ENCODE measurements at regions not wholly inside any gene's neighbourhood (a gene's known extent, or its start where the extent isn't known, plus 50 kb on each side); places are given as distances from the start of the nearest gene placed in this dataset.

- Histone ChIP-seq H3K36me3 (ENCODE audit: control insufficient read depth, insufficient read depth, low read length) (no peaks in the 10 kb centered on the region), H3K4me1 (ENCODE audit: control insufficient read depth, insufficient read depth, low read length) (no peaks in the 10 kb centered on the region), H3K27me3 (ENCODE audit: control insufficient read depth, insufficient read depth, low read length) (no peaks in the 10 kb centered on the region), H3K27ac (ENCODE audit: low read length) (no peak overlapping the region), H3K9me3 (replicated peaks; ENCODE audit: control insufficient read depth, low read depth, low read length) (no peaks in the 10 kb centered on the region), H3K4me3 (ENCODE audit: low read length) (no peak overlapping the region)
- DNase-seq = peak; percentile 8
Observed at GRCh38 chr14:43249116-43249515, 1258.0 kb downstream of the FSCB start.

GRCh38 chr14:43247877-43248276 is 1259.2 kb downstream of the FSCB start:
- Histone ChIP-seq H3K9me3 (replicated peaks; ENCODE audit: control insufficient read depth, low read depth, low read length) (no peaks in the 10 kb centered on the region), H3K4me1 (ENCODE audit: control insufficient read depth, insufficient read depth, low read length) (no peaks in the 10 kb centered on the region), H3K27ac (ENCODE audit: low read length) (no peak overlapping the region), H3K27me3 (ENCODE audit: control insufficient read depth, insufficient read depth, low read length) (no peaks in the 10 kb centered on the region), H3K4me3 (ENCODE audit: low read length) (no peak overlapping the region), H3K36me3 (ENCODE audit: control insufficient read depth, insufficient read depth, low read length) (no peaks in the 10 kb centered on the region)
- no CpG with 5 or more reads among the region's 1 CpG for WGBS (ENCODE audit: insufficient coverage)
- DNase-seq = no peak

GRCh38 chr14:43244142-43244625 is 1262.9 kb downstream of the FSCB start:
- H3K9me3 ChIP-seq (replicated peaks; ENCODE audit: control insufficient read depth, low read depth, low read length) = no peaks in the 10 kb centered on the region
- no peak for DNase-seq
- no peaks in the 10 kb centered on the region for H3K4me1 ChIP-seq (ENCODE audit: control insufficient read depth, insufficient read depth, low read length)
- no peak overlapping the region for H3K4me3 ChIP-seq (ENCODE audit: low read length)
- no peaks in the 10 kb centered on the region for H3K27me3 ChIP-seq (ENCODE audit: control insufficient read depth, insufficient read depth, low read length)
- no CpG with 5 or more reads among the region's 2 CpGs for WGBS (ENCODE audit: insufficient coverage)
- H3K27ac ChIP-seq (ENCODE audit: low read length) = no peak overlapping the region
- no peaks in the 10 kb centered on the region for H3K36me3 ChIP-seq (ENCODE audit: control insufficient read depth, insufficient read depth, low read length)

- Histone ChIP-seq H3K9me3 (replicated peaks; ENCODE audit: control insufficient read depth, low read depth, low read length) (no peaks in the 10 kb centered on the region), H3K27ac (ENCODE audit: low read length) (no peak overlapping the region), H3K4me3 (ENCODE audit: low read length) (no peak overlapping the region), H3K36me3 (ENCODE audit: control insufficient read depth, insufficient read depth, low read length) (no peaks in the 10 kb centered on the region), H3K27me3 (ENCODE audit: control insufficient read depth, insufficient read depth, low read length) (no peaks in the 10 kb centered on the region), H3K4me1 (ENCODE audit: control insufficient read depth, insufficient read depth, low read length) (no peaks in the 10 kb centered on the region)
- no peak for DNase-seq
- WGBS (ENCODE audit: insufficient coverage) = no CpG with 5 or more reads among the region's 1 CpG
Observed at GRCh38 chr14:43243168-43243567, 1263.9 kb downstream of the FSCB start.

- Histone ChIP-seq H3K4me3 (ENCODE audit: low read length) (no peak overlapping the region), H3K27ac (ENCODE audit: low read length) (no peak overlapping the region), H3K27me3 (ENCODE audit: control insufficient read depth, insufficient read depth, low read length) (no peaks in the 10 kb centered on the region), H3K9me3 (replicated peaks; ENCODE audit: control insufficient read depth, low read depth, low read length) (peaks cover 2% of the 10 kb centered on the region), H3K36me3 (ENCODE audit: control insufficient read depth, insufficient read depth, low read length) (no peaks in the 10 kb centered on the region), H3K4me1 (ENCODE audit: control insufficient read depth, insufficient read depth, low read length) (no peaks in the 10 kb centered on the region)
- no peak for DNase-seq
- no CpG with 5 or more reads among the region's 2 CpGs for WGBS (ENCODE audit: insufficient coverage)
Observed at GRCh38 chr14:43232261-43232660, 1274.8 kb downstream of the FSCB start.

- Histone ChIP-seq H3K4me3 (ENCODE audit: low read length) (no peak overlapping the region), H3K4me1 (ENCODE audit: control insufficient read depth, insufficient read depth, low read length) (no peaks in the 10 kb centered on the region), H3K27ac (ENCODE audit: low read length) (no peak overlapping the region), H3K9me3 (replicated peaks; ENCODE audit: control insufficient read depth, low read depth, low read length) (peaks cover 2% of the 10 kb centered on the region), H3K27me3 (ENCODE audit: control insufficient read depth, insufficient read depth, low read length) (no peaks in the 10 kb centered on the region), H3K36me3 (ENCODE audit: control insufficient read depth, insufficient read depth, low read length) (no peaks in the 10 kb centered on the region)
- no peak for DNase-seq
- no CpG with 5 or more reads among the region's 2 CpGs for WGBS (ENCODE audit: insufficient coverage)
Observed at GRCh38 chr14:43215524-43215923, 1291.6 kb downstream of the FSCB start.

GRCh38 chr14:43207189-43207588 is 1299.9 kb downstream of the FSCB start:
- WGBS (ENCODE audit: insufficient coverage) = no CpG with 5 or more reads among the region's 2 CpGs
- H3K4me3 ChIP-seq (ENCODE audit: low read length) = no peak overlapping the region

GRCh38 chr14:43204816-43205215 is 1302.3 kb downstream of the FSCB start:
- Histone ChIP-seq H3K27me3 (ENCODE audit: control insufficient read depth, insufficient read depth, low read length) (no peaks in the 10 kb centered on the region), H3K9me3 (replicated peaks; ENCODE audit: control insufficient read depth, low read depth, low read length) (no peaks in the 10 kb centered on the region), H3K4me1 (ENCODE audit: control insufficient read depth, insufficient read depth, low read length) (no peaks in the 10 kb centered on the region), H3K4me3 (ENCODE audit: low read length) (no peak overlapping the region), H3K36me3 (ENCODE audit: control insufficient read depth, insufficient read depth, low read length) (no peaks in the 10 kb centered on the region), H3K27ac (ENCODE audit: low read length) (no peak overlapping the region)
- WGBS (ENCODE audit: insufficient coverage) = no CpG with 5 or more reads among the region's 2 CpGs
- no peak for DNase-seq

More at GRCh38 chr14:43207189-43207588, 1299.9 kb downstream of the FSCB start:
- Histone ChIP-seq H3K4me1 (ENCODE audit: control insufficient read depth, insufficient read depth, low read length) (no peaks in the 10 kb centered on the region), H3K27me3 (ENCODE audit: control insufficient read depth, insufficient read depth, low read length) (no peaks in the 10 kb centered on the region), H3K36me3 (ENCODE audit: control insufficient read depth, insufficient read depth, low read length) (no peaks in the 10 kb centered on the region), H3K9me3 (replicated peaks; ENCODE audit: control insufficient read depth, low read depth, low read length) (no peaks in the 10 kb centered on the region), H3K27ac (ENCODE audit: low read length) (no peak overlapping the region)
- no peak for DNase-seq

- H3K36me3 ChIP-seq (ENCODE audit: control insufficient read depth, insufficient read depth, low read length) = no peaks in the 10 kb centered on the region
- no peaks in the 10 kb centered on the region for H3K9me3 ChIP-seq (replicated peaks; ENCODE audit: control insufficient read depth, low read depth, low read length)
- H3K4me3 ChIP-seq (ENCODE audit: low read length) = no peak overlapping the region
- DNase-seq = no peak
- H3K4me1 ChIP-seq (ENCODE audit: control insufficient read depth, insufficient read depth, low read length) = no peaks in the 10 kb centered on the region
- no CpG with 5 or more reads among the region's 1 CpG for WGBS (ENCODE audit: insufficient coverage)
- H3K27ac ChIP-seq (ENCODE audit: low read length) = no peak overlapping the region
- H3K27me3 ChIP-seq (ENCODE audit: control insufficient read depth, insufficient read depth, low read length) = no peaks in the 10 kb centered on the region
Observed at GRCh38 chr14:43200519-43200918, 1306.6 kb downstream of the FSCB start.

GRCh38 chr14:43198465-43198864 is 1308.6 kb downstream of the FSCB start:
- H3K9me3 ChIP-seq (replicated peaks; ENCODE audit: control insufficient read depth, low read depth, low read length) = no peaks in the 10 kb centered on the region
- no CpG with 5 or more reads among the region's 2 CpGs for WGBS (ENCODE audit: insufficient coverage)
- no peak overlapping the region for H3K27ac ChIP-seq (ENCODE audit: low read length)
- no peak overlapping the region for H3K4me3 ChIP-seq (ENCODE audit: low read length)
- H3K36me3 ChIP-seq (ENCODE audit: control insufficient read depth, insufficient read depth, low read length) = no peaks in the 10 kb centered on the region
- H3K4me1 ChIP-seq (ENCODE audit: control insufficient read depth, insufficient read depth, low read length) = no peaks in the 10 kb centered on the region
- DNase-seq = no peak
- no peaks in the 10 kb centered on the region for H3K27me3 ChIP-seq (ENCODE audit: control insufficient read depth, insufficient read depth, low read length)

GRCh38 chr14:43184540-43184939 is 1322.5 kb downstream of the FSCB start:
- no peaks in the 10 kb centered on the region for H3K4me1 ChIP-seq (ENCODE audit: control insufficient read depth, insufficient read depth, low read length)
- H3K36me3 ChIP-seq (ENCODE audit: control insufficient read depth, insufficient read depth, low read length) = no peaks in the 10 kb centered on the region
- no peak for DNase-seq
- H3K9me3 ChIP-seq (replicated peaks; ENCODE audit: control insufficient read depth, low read depth, low read length) = peaks cover 9% of the 10 kb centered on the region
- H3K27ac ChIP-seq (ENCODE audit: low read length) = no peak overlapping the region
- no CpG with 5 or more reads among the region's 3 CpGs for WGBS (ENCODE audit: insufficient coverage)
- no peak overlapping the region for H3K4me3 ChIP-seq (ENCODE audit: low read length)
- H3K27me3 ChIP-seq (ENCODE audit: control insufficient read depth, insufficient read depth, low read length) = no peaks in the 10 kb centered on the region
